ENCODE measurements at regions not wholly inside any gene's neighbourhood (a gene's known extent, or its start where the extent isn't known, plus 50 kb on each side); places are given as distances from the start of the nearest gene placed in this dataset.
A peak's percentile ranks its signal among the peaks of the same experiment; 100 is the strongest.

DNA sequence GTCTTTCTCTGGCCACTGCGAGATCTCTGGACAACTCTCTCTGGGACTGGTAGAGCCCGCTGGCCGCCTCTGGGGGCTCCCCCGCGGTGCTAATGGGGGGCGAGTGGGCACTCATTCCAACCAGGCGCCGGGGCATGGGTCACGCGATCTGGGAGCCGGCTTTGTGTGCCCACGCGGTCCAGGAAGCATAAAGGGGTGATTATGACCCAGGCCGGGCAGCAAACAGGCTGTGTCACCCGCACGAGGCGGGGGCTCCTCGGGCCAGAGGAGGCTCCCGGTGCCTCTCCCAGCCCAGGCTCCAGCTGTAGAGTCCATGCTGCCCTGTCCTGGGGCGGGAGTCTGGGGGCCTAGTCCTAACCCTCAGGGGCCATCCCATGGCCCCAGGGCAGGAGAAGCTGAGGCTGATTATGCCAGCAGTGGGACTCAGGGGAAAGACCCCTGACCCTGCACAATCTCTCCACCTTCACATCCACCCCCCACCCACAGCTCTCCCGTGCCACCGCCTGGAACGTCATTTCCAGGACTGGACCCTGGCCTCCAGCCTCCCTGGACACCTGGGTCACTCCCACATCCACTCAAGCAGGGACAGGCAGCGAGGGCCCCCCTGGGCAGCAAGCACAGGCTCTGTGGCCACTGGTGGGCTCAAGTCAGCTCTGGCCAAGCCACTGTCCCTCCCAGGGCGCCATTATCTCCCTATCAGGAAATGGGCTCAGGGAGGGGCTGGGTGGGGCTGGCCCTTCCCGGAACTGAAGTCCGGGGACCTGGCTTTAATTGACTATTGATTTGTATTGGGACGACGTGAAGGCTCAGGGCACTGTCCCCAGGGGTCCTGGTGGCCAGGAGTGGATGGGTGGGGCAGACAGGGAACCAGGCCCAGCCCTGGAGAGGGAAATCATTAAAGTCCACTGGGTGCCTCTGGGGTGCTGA lies 50.0 kb downstream of the PTPRS start:
- H3K9me3 ChIP-seq, result no peaks in the 10 kb centered on the region
- H3K27me3 ChIP-seq, result peaks cover 29% of the 10 kb centered on the region
- peak overlapping the region in 2 of 4 donors; percentile 4 to 22 for H3K27ac ChIP-seq
- no peaks in the 10 kb centered on the region for H3K36me3 ChIP-seq
- WGBS, 2 donors (ENCODE audit: low coverage in 1 of 2), result 66% methylated on average over 22 of the region's 29 CpGs; no CpG with 5 or more reads in 1 of the 2 donors
- peaks cover 0 to 43% (median 22%) of the 10 kb centered on the region in 4 donors for H3K4me1 ChIP-seq
- no peak for DNase-seq
- intact Hi-C loops (cut with DNase I; ENCODE audit: low total_unique reads), result no loop called here
- no peak for TF ChIP-seq EP300 (IDR thresholded peaks at IDR 0.05; ENCODE audit: low read depth)
- TF ChIP-seq, protein P1, sequence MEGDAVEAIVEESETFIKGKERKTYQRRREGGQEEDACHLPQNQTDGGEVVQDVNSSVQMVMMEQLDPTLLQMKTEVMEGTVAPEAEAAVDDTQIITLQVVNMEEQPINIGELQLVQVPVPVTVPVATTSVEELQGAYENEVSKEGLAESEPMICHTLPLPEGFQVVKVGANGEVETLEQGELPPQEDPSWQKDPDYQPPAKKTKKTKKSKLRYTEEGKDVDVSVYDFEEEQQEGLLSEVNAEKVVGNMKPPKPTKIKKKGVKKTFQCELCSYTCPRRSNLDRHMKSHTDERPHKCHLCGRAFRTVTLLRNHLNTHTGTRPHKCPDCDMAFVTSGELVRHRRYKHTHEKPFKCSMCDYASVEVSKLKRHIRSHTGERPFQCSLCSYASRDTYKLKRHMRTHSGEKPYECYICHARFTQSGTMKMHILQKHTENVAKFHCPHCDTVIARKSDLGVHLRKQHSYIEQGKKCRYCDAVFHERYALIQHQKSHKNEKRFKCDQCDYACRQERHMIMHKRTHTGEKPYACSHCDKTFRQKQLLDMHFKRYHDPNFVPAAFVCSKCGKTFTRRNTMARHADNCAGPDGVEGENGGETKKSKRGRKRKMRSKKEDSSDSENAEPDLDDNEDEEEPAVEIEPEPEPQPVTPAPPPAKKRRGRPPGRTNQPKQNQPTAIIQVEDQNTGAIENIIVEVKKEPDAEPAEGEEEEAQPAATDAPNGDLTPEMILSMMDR (IDR thresholded peaks at IDR 0.05), result no peak
- no peak for TF ChIP-seq POLR2AphosphoS5 (IDR thresholded peaks at IDR 0.05)
- no peak for TF ChIP-seq POLR2A (IDR thresholded peaks at IDR 0.05)
- peak overlapping the region in 1 of 4 donors; percentile 74 for H3K4me3 ChIP-seq
- in situ Hi-C loops (cut with MboI; ENCODE audit: low pct_ligation_motif_present in 1 of 4, low pct_unique_long_range_greater_than_20kb in 1 of 4, low sequenced_read_pairs in 3 of 4), result no loop called here

DNA sequence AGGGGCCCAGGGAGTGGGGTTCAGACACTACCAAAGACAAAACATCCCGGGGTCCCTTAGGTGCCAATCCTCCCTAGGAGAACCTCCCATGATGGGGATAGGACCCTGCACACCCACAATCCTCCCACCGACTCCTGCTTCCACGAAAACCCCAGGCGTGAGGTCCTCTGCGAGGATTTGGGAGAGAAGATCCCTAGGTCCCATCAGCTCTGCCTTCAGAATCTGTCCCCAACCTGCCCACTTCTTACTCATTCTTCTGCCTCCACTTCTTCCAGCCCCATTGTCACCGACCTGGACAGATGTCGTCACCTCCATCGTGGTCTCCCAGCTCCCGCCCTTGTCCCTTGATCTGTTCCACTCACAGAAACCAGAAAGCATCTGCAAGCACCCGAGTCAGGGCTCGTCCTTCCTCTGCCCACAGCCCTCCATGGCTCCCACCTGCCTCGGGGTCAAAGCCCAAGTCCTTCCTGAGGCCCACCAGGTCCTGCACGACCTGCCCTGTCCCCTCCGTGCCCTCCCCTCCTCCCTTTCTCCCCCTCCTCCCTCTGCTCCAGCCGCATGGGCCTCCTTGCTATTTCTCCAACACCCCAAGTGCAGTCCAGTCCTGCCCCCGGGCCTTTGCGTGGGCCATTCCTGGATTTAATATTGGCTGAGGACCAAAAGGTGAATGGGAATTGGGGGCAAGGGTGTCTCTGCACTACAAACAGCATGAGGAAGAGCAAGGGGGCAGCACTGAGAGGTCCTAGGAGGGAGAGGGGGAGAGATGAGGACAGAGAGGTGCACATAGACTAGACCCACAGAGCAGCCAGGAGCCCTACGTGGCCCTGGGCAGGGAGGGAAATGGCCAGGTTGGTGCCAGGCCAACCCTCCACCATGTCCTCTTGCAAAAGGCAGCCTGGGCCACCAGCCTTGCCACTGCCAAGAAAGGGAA lies 51.3 kb downstream of the PTPRS start:
- Histone ChIP-seq H3K9me3 (no peaks in the 10 kb centered on the region), H3K27ac (peak overlapping the region in 1 of 4 donors; percentile 48), H3K27me3 (peaks cover 29% of the 10 kb centered on the region), H3K36me3 (no peaks in the 10 kb centered on the region), H3K4me3 (no peak overlapping the region), H3K4me1 (peaks cover 0 to 43% (median 22%) of the 10 kb centered on the region in 4 donors)
- intact Hi-C loops (cut with DNase I; ENCODE audit: low total_unique reads), result no loop called here
- WGBS, 2 donors (ENCODE audit: low coverage in 1 of 2), result 77 to 83% methylated on average over 11 to 18 of the region's 18 CpGs
- TF ChIP-seq, protein P1 (IDR thresholded peaks at IDR 0.05), result no peak
- TF ChIP-seq POLR2A (IDR thresholded peaks at IDR 0.05), result no peak
- in situ Hi-C loops (cut with MboI; ENCODE audit: low pct_ligation_motif_present in 1 of 4, low pct_unique_long_range_greater_than_20kb in 1 of 4, low sequenced_read_pairs in 3 of 4), result no loop called here
- no peak for DNase-seq

DNA sequence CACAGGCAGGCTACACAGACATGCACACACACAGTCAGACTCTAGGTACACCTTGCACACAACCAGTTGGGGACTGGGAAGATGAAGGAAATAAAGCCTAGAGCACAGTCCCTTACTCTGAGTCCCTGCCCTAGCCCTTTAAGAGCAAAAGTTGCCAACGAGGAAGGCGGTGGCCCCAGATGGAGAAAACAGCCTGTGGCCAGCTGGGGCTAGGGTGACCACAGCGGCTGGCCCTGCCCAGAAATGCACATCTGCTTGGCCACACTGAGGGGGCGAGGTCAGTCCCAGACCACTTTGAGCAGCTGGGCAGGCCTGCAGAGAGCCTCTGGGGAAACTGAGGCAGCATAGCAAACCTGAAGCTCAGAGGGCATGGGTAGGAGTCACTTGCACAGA lies 52.3 kb downstream of the PTPRS start:
- Histone ChIP-seq H3K9me3 (no peaks in the 10 kb centered on the region), H3K4me3 (no peak overlapping the region), H3K36me3 (no peaks in the 10 kb centered on the region), H3K4me1 (peaks cover 0 to 43% (median 22%) of the 10 kb centered on the region in 4 donors), H3K27me3 (peaks cover 21% of the 10 kb centered on the region), H3K27ac (peak overlapping the region in 1 of 4 donors; percentile 48)
- peak; percentile 27 for DNase-seq
- in situ Hi-C loops (cut with MboI; ENCODE audit: low pct_ligation_motif_present in 1 of 4, low pct_unique_long_range_greater_than_20kb in 1 of 4, low sequenced_read_pairs in 3 of 4), result no loop called here
- peak in 1 of 3 donors; percentile 39 for TF ChIP-seq POLR2AphosphoS5 (IDR thresholded peaks at IDR 0.05)
- TF ChIP-seq EP300 (IDR thresholded peaks at IDR 0.05; ENCODE audit: low read depth), result no peak
- intact Hi-C loops (cut with DNase I; ENCODE audit: low total_unique reads), result no loop called here
- 32% methylated on average over 4 of the region's 4 CpGs; no CpG with 5 or more reads in 1 of the 2 donors for WGBS, 2 donors (ENCODE audit: low coverage in 1 of 2)

DNA sequence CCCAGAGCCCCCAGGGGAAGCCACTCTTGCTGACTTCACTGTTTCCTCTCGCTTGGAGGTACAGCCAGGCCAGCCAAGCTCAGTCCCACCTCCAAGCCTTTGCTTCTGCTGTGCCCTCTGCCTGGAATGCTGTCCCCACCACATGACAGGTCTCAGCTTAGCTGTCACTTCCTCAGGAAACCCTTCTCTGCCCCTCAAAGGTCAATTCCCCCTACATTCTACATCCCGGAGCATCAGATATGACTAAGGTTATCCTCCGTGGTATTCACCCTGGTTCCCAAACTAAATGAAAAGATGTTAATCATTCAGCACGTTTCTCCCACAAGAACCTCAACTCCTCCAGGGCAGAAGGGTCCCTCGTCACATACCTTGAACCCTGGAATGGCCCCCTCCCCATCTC lies 53.5 kb downstream of the PTPRS start:
- intact Hi-C loops (cut with DNase I; ENCODE audit: low total_unique reads), result no loop called here
- Histone ChIP-seq H3K9me3 (no peaks in the 10 kb centered on the region), H3K4me3 (no peak overlapping the region), H3K27ac (peak overlapping the region in 1 of 4 donors; percentile 43), H3K36me3 (no peaks in the 10 kb centered on the region), H3K27me3 (peaks cover 8% of the 10 kb centered on the region), H3K4me1 (peaks cover 0 to 35% (median 13%) of the 10 kb centered on the region in 4 donors)
- no peak for DNase-seq
- 50 to 78% methylated on average over 2 to 5 of the region's 5 CpGs for WGBS, 2 donors (ENCODE audit: low coverage in 1 of 2)
- in situ Hi-C loops (cut with MboI; ENCODE audit: low pct_ligation_motif_present in 1 of 4, low pct_unique_long_range_greater_than_20kb in 1 of 4, low sequenced_read_pairs in 3 of 4), result no loop called here
- TF ChIP-seq POLR2A (IDR thresholded peaks at IDR 0.05), result no peak
- no peak for TF ChIP-seq EP300 (IDR thresholded peaks at IDR 0.05; ENCODE audit: low read depth)
- no peak for TF ChIP-seq POLR2AphosphoS5 (IDR thresholded peaks at IDR 0.05)
- TF ChIP-seq, protein P1 (IDR thresholded peaks at IDR 0.05), result no peak

All from transverse colon (tissue), 4 donors.